Left renal cortex interstitium (tissue), 4 donors: ENCODE measurements at regions not wholly inside any gene's neighbourhood (a gene's known extent, or its start where the extent isn't known, plus 50 kb on each side); places are given as distances from the start of the nearest gene placed in this dataset.
"Not testable (repeated sequence)": the region's sequence is repeated elsewhere in the genome, so short reads cannot be mapped to it uniquely, and the experiment has no call there.

Experiments used
- DNase-seq, 4 donors: peaks; one replicate each; pipeline ENCODE4 v3.0.0-alpha.2; 2013; ENCODE audit warnings: low read depth in 4 of 4, low spot score in 2 of 4, missing footprints in 1 of 4

DNA sequence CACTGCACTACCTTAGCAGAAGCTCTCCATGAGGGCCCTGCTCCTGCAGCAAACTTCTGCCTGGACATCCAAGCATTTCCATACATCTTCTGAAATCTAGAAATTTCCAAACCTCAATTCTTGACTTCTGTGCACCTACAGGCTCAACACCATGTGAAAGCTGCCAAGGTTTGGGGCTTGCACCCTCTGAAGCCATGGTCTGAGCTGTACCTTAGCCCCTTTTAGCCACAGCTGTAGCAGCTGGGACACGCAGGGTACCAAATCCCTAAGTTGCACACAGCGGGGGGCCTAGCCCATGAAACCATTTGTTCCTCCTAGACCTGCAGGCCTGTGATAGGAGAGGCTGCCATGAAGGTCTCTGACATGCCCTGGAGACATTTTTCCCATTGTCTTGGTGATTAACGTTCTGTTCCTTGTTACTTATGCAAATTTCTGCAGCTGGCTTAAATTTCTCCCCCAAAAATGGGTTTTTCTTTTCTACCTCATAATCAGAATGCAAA, 102.7 kb downstream of the EN1 start:
- DNase-seq: not testable (repeated sequence)

DNA sequence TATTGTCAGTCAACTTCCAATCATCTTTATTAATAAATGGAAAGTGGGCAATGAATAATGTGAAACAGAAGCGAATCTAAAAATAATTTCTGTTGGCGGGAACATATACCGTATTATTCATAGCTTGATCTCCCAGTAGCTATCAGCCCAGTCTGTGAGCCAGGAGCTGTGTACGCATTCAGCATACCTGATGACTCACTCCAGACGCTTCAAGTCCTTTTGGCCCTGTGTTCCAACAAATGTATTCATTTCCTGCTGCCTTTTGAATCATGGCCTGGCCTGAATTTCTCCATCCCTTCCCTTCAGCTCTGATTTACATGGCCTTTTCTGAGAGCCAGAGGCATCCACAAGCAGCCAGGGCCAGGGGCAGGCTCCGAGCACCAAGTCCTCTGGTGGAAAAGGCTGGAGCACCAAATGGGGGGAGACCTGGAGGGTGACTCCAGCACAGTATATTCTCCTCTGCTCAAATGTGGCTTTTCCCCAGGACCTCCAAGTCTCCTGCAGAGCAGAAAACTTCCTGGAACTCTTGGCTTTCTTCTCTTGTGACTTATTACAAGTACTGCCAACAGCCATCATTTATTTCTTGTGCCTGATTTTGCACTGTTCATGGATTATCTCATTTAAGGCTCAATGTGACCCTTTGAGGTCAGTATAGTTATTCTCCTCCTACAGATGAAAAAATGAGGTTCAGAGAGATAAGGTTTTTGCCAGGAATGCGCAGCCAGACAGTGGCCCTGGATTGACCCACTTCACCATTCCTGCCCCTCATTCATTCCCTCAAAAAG, 108.7 kb downstream of the EN1 start:
- DNase-seq: no peak

DNA sequence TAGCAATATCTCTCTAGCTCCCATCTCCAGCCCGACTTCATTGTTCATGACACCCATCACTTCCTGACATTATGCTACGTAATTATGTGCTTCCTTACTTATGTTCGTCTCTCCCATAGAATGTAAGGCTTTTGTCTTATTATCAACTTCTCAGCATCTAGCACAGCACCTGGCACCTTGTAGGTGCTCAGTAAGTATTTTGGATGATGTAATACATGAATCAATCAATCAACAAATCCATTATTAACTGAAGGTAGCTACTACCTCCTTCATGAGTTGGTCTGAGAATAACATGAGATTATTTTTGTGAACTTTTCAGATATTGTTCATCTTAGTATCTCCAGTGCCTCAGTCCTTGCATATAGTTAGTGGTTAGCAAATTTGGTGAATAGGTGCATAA, 109.3 kb downstream of the EN1 start:
- no peak for DNase-seq

DNA sequence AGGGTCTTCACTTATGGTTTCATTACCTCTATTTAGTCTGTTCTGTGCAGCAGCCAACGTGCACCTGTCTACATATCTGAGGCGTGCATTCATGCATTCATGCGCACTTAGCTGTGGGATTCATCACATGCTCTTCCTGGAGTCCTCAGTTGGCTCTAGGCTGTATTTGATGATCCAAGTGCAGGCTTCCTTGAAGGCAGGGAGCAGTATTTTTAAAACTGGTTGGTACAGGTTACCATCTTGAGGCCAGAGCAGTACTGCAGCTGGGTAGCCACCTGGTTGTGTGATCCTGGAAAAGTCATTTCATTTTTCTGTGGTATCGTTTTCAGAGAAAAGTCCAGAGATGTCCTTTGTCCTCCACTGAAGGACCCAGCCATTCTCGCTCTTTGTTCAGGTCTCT, 109.8 kb downstream of the EN1 start:
- no peak for DNase-seq

DNA sequence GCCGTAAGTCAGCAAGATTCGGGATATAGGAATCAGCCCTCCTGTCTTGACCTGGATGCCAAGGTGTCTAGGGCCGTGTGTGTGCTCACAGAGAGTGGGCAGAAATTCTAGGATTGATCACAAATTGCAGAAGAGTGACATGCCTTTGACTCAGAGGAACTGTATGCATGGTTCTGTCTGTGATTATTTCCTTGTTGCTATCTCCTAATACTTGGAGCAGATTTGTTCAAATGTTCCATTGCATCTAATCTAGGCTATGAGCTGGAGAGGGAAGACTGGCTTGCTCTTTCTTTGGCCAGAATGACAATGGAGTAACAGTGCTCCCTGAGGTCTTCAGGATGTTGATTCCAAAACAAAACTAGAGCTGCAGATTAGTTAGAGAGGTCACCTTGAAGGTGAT, 115.0 kb downstream of the EN1 start:
- DNase-seq: no peak

DNA sequence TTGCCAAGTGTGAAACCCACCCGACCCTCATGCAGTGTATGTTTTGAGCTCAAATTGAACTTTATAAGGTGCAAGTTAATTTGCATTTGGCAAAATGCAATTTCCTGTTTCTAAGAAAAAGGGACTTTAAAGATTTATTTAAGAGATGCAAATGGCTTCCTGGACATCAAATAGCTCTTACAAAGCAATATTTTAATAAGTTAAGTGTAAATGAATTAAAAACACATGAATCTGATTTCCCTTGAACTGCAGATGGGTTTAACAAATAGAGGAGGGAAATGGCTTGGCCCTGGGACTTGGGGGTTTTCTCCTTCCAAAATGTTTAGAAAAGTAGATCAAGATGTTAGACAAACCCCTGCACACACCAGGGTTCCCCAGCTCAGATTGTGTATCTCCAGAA, 116.0 kb downstream of the EN1 start:
- no peak for DNase-seq

DNA sequence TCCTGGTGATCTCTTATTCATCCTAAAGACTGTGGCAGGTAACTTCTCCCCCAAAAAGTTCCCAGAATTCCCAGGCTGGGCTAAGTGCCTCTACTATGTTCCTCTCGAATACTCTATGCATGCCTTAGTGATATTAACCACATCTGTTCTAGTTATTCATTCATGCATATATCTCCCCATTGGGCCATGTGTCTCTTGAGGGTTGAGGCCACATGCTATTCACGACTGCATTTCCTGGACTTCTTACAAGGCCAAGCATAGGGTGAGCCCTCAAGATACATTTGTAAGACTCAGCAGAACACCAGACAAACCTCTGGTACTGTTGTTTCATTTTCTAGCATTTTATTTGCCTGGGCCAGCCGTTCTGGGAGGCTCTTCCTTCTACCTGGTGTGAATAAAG, 117.0 kb downstream of the EN1 start:
- no peak for DNase-seq

DNA sequence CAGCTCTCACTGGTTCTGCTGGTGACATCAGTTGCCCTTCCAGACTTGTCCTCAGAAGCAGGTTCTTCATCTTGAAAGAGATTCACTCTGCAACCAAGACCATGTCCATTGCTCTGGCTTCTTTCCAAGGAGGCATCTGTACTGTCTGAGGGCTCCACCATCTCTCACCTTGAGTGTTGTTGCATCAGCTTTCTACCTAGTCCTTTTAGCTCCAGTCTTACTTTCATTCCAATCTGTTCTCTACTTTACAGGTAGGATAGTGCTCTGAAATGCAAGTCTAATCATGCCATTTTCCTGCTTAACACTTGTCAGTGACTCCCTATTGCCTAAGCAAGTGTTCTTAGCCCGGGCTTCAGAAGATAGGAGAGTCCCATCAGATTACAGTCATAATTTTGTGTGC, 117.7 kb downstream of the EN1 start:
- DNase-seq: no peak

GRCh38 chr2:118728984-118729383, 118.5 kb downstream of the EN1 start:
- no peak for DNase-seq

GRCh38 chr2:118726821-118727220, 120.6 kb downstream of the EN1 start:
- DNase-seq: no peak

DNA sequence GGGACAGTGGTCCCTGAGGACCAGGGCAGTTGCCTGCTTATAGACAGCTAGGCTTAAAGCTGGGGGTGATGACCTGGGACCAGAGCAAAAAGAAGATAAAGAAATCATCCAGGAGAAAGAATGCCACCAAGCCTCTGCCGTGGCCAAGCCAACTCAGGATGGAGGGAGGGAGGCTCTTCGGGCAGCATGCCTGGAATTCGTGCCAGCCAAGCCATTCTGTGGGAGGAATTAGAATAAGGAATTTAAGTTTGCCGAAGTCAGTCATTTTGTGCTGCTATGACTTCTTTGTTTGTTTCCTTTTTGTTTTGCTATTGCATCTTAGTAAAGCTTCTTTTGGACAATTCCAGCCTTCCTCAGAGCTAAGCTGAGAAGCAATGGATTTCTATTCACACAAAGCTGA, 124.1 kb downstream of the EN1 start:
- DNase-seq: no peak

- no peak for DNase-seq
Observed at GRCh38 chr2:118722976-118723375, 124.5 kb downstream of the EN1 start.

GRCh38 chr2:118721817-118722551, 125.5 kb downstream of the EN1 start:
- DNase-seq: no peak

- no peak for DNase-seq
Observed at GRCh38 chr2:118720866-118721265, 126.6 kb downstream of the EN1 start.

- DNase-seq: no peak
Observed at GRCh38 chr2:118718921-118719320, 128.5 kb downstream of the EN1 start.

- DNase-seq: no peak
Observed at GRCh38 chr2:118716102-118716501, 131.3 kb downstream of the EN1 start.

- no peak for DNase-seq
Observed at GRCh38 chr2:118714118-118714517, 133.3 kb downstream of the EN1 start.

GRCh38 chr2:118711603-118712002, 135.8 kb downstream of the EN1 start:
- no peak for DNase-seq

- no peak for DNase-seq
Observed at GRCh38 chr2:118710481-118710880, 137.0 kb downstream of the EN1 start.

DNA sequence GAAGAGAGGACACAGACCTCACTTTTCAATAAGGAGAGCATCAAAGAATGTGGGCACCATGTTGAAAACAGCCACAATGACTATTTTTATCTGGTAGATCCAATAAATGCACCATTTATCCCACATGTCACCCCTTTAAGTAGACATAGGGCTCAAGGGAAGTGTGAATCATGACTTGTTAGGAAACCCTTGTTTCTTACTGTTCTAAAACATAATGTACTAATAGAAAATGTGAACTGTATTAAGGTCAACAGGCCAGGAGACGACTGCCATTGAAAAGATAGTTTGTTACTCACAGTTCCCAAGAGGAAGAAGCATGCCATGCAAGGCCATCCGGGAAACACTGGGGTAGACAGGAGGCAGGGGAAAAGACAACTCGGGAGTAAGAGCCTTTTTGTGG, 137.7 kb downstream of the EN1 start:
- no peak for DNase-seq

- no peak for DNase-seq
Observed at GRCh38 chr2:118706844-118707243, 140.6 kb downstream of the EN1 start.

- no peak for DNase-seq
Observed at GRCh38 chr2:118706371-118706770, 141.1 kb downstream of the EN1 start.
